NCI-H526 treated with DMSO at 0.1 percent for 48 hours (cell line): ENCODE measurements at regions not wholly inside any gene's neighbourhood (a gene's known extent, or its start where the extent isn't known, plus 50 kb on each side); places are given as distances from the start of the nearest gene placed in this dataset.

Experiments
- DNase-seq: peaks from one replicate; lab custom pipeline; 2025; lab: John Stamatoyannopoulos, UW

DNA sequence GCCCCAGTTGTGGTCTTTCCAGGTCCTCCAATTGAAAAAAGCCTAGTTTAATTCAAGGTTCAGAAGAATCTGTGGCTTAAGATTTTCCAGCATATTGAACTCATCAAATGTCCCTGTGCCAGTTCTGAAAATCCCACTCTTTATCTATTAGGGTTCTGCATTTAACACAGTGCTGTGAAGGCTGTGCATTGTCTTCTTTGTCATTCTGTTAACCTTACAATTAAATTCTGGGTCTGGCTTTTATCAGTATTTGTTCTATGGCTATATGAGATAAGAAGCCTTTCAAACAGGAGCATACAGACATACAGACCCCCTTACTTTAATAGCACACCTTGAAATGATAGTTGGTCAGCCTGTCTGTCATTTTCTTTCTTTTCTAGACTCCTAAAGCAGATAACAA, 362.1 kb upstream of the DACH1 start:
- DNase-seq: no peak

DNA sequence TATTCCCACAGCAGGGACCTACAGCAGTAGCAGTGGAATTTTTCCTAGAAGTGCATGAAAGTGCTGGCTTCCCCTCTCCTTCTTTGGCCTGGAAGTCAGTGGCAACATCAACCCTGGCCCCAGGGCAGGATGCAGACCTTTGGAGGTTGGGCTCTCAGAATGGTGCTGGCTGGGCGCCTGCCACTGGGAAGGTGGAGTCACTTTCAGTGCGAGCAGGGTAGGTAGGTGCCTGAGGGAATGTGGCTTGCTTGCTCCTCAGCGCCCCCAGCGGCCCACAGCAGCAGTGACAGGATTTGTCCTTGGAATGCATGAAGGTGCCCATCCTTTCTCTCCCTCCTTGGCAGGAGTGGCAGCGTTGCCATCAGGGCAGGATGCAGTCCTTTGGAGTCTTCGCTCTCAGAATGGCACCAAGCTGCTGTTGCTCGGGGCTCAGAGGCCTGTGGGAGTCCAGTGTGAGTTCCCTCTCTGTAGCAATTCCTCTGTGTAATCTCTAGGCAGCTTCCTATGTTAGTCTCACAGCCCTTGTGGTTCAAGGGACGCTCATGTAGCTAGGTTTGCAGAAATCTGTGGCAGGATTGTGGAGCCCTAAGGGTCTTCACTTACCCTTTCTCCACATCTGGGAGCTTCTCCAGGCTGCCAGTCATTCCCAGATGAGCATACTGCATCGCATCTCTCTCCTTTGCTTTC, 354.4 kb upstream of the DACH1 start:
- peak; percentile 45 for DNase-seq

DNA sequence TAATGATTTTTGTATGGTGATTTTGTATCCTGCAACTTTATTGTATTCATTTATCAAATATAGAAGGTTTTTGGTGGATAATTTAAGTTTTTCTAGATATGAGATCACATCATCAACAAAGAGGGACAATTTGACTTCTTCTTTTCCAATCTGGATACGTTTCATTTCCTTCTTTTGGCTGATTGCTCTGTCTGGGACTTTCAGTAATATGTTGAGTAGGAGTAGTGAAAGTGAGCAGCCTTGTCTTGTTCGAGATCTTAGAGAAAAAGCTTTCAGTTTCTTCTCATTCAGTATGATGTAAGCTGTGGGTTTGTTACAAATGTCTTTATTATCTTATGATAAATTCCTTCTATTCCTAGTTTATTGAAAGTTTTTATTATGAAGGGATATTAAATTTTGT, 352.0 kb upstream of the DACH1 start:
- no peak for DNase-seq

DNA sequence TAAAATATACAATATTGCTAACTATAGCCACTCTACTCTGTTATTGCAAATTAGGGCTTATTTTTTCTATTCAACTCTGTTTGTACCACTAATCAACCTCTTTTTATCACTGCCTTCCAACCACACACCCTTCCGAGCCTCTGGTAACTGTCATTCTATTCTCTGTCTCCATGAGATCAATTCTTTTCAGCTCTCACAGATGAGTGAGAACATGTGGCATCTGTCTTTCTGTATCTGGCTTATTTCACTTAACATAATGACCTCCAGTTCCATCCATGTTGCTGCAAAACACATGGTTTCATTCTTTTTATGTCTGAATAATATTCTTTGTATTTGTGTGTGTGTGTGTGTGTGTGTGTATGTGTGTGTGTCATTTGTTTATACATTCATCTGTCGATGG, 350.1 kb upstream of the DACH1 start:
- no peak for DNase-seq

DNA sequence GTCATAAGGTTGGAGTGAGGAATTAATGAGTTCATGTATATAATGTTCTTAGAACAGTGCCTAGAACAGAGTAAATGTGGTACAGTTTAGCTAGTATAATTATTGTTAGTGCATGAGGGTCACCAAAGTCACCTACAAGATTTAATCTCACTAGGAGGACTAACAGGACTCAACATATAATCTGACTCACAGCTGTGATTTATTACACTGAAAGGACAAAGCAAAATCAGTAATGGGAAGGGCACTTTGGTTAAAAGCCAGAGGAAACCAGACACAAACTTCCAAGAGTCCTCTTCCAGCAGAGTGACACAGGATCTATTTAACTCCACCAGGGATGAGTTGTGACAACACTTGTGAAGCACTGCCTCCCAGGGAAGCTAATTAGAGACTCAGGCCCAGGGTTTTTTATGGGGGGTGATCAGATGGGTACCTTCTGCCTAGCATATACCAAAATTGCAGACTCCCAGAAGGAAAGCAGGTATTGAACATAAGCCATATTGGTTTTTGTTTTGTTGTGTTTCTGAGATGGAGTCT, 341.2 kb upstream of the DACH1 start:
- DNase-seq: no peak

DNA sequence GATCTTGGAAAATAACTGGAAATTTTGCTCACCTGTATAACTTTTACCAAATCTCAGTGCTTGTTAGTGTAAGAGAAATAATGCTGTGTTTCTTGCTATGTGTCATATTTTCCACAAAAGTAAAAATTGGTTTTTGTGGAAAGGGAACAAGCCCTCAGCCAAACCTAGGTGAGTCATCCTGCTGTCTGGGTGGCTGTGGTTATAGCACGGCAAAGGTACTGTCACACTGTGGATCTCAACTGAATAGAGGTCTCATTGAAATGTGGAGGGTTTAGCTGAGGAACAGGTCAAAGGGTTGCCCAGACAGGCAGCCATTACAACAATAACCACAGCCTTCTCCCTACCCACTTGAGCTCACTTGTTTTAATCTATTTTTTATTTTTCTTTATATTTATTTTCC, 338.8 kb upstream of the DACH1 start:
- no peak for DNase-seq

DNA sequence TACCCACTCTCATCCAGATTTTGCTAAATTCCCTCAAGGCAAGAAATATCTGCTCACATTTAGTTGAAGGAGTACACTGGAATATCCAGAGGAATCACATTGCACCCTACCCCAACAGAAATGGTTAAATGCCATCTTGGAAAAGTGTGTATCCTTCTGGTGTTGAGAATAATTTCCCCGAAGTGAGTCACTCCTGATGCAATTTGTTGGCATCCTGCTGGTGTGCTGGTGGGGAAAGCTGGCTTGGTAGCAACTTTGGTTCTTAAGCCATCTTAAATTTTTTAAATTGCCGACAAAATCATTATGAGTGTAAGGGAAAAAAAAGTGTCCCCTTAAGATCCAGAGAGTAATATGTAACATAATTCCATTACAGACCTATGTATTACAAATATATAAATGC, 337.3 kb upstream of the DACH1 start:
- DNase-seq: no peak

DNA sequence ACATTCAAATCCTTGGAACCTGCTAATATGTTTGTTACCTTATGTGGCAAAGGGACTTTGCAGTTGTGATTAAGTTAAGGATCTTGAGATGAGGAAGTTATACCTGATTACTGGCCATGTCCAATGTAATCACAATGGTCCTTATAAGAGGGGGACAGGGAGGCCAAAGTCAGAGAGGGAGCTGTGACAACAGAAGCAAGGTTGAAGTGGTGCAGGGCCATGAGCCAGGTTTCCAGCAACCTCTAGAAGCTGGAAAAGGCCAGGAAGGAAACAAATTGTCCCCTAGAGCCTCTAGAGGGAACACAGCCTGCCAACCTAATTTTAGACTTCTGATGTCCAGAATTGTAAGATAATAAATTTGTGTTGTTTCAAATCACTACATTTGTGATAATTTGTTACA, 334.7 kb upstream of the DACH1 start:
- no peak for DNase-seq

DNA sequence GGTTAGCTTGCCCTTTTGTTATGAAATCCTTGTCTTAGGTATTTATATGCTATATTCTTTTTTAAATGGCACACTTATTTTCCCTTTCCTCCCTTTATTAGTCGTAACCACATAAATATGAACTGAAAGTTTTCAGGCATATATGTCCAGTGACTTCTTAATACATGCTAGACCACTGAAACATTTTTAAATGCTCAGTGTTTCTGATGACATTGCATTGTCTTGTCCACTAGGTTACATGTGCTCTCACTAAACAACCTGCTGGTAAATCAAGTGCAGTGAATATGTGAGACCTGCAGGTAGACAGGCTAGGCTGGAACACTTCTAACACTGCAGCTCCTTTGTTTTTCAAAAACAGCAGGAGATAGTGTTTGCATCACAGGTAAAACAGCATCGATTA, 332.6 kb upstream of the DACH1 start:
- DNase-seq: no peak

DNA sequence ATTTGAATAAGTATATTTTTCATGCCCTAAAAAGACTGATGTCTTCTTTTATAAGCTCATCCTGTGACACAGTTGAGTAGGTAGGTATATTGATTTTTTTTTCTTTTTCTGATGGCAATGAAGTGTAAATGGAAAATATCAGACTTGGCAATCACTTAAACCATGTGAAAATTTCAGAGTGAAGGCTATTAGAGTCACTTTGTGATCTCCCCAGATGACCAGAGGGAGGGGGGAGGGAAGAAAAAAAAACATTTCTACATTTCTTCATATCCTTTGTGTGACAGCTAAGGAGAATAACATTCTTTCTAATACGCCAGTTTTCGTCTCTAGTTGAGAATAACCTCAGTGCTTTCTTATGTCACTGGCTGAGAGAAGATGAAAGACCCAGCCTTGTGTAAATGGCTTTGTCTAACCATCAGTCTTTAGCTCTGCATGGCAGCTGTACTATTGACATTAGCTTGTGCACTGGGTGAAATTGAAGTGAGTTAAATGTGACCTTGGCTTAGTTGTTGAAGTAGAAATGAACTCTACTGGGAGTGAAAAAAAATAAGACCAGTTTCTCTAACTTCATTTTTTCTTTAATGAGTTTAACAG, 332.1 kb upstream of the DACH1 start:
- DNase-seq: no peak

DNA sequence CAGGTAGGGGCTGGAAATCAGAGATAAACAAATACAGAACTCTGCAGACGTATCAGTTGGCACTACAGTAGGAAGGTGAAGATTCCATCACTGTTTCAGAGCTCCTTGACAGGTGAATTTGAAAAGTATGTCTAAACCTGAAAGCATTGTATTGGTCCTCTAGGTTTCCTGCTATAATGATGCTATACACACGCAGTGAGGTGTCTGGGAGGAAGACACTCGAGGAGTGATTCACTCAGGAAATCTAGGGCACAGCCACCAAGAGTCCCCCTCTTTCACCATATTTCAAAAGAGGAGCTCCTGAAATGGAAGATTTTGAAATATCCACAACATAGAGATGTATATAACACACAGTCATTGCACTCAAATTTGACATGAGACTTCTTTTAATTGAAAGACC, 331.0 kb upstream of the DACH1 start:
- no peak for DNase-seq

DNA sequence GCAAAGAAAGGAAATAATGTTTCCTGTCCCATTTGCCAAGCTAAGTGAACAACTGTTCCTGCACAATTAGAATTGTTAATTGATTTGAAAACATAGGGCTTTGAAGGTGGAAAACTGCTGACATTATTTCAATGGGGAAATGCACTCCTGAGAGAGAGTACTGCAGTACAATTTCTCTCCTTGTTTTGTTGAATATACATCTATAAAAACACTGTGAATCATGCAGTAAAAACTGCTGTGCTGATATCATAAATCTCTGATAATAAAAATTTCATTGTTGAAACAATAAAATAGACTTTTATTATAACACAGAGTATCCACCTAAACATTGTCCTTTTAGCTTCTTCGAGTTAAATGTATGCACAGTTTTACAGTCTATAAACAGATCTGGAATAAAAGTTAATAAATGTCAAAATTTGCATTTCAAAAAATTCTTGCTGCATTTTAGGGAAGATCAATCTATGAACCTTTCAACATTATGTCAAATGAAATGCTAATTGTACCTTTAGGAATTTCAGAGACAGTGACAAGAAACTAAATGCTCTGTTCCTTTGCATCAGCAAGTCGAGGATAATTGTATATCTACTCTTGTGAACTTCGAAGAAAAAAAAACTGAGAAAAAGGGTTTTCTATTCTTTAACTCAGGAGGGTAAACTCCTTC, 328.2 kb upstream of the DACH1 start:
- no peak for DNase-seq

DNA sequence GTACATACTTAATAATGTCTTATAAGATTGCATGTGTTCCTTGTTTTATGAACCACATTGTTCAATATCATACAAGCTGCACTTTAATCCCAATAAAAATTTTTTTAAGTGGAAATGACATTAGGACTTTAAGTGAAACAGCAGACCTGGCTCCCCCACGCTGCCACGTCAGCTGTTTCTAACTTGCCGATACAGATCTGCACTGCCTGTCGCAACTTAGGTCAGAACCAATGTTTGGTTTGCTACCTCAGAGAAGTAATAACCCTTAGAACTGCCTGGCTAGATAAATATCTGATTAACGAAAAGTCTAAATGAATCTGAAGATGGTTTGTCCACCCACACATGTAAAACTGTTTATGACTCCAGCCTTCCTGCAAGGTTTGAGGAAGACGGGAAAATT, 327.5 kb upstream of the DACH1 start:
- DNase-seq: no peak

DNA sequence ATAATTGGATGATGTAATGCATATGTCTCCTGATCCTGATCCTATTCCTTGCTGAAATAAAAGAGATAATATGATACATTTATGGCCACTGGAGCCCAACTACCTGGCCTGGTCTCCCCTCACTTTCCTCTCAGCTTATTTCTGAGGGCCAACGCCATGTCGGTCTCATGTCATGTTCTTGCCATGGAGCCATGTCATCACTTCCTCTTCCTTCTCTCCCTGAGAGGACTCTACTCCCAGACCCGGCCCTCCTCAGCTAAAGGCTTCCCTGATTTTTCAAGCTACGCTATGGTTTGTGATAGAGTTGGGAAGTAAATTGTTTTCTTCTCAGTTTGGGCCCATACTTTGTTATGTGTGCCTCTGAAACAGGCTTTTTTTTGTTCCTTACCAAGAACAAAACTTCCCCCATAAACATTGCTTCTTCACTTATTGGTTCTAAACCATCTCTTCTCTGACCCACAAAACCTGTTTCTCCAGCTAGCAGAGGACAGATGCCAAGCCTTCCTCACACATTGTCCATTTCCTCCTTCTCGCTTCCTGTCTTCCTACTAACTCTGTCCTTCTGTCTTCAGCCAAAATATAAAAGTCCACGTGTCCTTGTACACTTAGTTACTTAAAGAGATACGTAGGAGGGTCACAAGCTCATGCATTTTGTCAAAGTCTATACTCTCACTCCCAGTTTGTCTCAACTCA, 319.9 kb upstream of the DACH1 start:
- no peak for DNase-seq

DNA sequence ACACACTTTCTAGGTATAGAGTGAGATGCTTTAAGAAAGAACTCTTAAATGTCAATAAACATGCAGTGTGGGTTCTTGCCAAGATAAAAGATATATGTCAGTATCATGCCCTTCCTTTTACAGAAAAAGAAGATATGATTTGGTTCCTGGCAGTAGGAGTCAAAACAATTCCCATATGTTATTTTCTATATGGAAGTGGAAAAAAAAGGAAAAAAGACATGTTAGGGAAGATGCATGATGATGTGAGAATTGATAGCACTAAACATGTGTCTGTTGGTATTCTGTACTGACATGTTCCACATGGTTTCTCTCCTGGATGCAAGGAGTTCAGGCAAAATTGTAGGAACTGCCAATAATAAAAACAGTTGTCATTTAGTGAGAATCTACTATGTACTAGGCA, 318.8 kb upstream of the DACH1 start:
- DNase-seq: no peak

DNA sequence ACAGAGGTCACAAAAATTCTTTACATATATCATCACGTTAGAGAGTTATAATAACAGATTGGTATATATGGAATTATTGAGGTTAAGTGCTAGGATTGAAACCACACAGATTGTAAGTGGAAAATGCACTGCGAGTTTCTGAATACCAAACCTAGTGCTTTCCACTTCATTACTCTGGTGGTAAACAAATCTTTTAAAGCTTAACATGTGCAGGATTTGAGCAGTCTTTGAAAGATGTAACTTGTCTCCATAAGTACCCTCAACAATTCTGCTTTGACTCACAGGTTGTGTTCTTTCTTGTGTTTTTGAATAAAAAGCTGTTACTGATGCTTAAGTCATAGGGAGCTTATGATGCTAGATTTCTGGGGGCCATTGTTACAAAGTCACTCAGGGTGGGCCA, 314.7 kb upstream of the DACH1 start:
- no peak for DNase-seq

DNA sequence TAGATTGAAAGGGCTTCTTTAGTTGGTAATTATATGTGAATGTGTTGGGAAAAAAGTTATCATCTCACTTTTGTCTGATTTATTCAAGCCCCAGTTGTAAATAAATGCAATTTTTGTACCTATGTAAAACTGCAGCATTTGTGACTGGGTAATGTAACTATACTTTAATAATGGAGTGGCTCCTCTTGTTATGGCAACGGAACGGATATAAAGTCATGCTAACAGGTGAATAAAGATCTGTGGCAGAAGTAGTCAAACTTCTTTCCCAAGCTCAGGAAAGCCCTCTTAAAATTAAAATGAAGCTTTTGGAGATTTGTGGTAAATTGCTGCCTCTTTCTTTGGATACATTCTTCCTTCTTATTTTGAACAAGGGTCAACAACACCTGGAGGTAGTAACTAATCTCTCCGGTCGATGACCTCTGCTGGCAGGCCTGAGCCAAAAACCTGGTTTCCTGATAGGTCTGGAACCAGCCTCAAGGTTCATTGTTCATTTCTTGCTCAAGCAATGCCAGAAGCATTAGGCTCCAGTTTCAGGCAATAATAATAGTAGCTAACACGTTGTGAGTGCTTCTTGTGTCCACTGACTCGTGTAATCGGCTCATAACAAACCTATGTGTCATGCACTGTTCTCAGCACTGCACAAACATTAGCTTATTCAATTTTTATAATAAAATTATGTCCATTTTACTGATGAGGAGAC, 313.4 kb upstream of the DACH1 start:
- no peak for DNase-seq

DNA sequence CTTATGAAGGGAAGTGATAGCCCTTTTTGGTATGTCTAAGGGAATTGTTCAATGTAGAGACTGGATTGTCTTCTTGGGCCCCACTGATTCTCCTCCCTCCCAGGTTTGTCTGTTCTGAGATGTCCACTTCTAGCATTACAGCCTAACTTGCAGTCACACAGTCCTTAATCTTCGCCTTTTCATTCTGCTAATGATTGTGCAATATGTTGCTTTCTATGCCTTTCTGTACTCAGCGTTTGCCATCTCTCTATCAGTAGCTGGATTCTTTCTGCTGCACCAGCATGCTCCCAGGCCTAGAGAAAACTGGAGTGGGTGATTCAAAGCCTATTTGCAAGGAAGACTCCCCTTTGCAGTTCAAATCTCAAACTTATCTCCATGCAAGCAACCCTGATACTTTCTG, 307.5 kb upstream of the DACH1 start:
- DNase-seq: no peak

DNA sequence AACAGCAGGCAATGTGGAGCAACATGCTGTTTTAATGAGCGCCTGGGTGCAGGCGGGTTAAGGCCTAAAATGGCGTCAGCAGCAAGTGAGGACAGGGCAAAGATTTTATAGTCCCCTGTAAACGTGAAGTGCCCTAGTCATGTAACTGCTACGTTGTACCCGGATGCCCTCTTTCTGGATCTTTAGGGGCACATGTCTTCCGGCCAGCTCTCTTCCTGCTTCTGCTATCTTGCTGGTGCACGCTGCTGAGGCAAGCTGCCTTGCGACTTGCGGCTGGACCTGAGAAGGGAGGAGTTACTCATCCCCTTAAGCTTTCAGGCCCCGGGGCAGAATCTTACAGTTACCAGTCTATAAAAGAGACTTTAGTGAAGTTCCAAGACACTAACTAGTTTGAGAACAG, 303.6 kb upstream of the DACH1 start:
- no peak for DNase-seq

DNA sequence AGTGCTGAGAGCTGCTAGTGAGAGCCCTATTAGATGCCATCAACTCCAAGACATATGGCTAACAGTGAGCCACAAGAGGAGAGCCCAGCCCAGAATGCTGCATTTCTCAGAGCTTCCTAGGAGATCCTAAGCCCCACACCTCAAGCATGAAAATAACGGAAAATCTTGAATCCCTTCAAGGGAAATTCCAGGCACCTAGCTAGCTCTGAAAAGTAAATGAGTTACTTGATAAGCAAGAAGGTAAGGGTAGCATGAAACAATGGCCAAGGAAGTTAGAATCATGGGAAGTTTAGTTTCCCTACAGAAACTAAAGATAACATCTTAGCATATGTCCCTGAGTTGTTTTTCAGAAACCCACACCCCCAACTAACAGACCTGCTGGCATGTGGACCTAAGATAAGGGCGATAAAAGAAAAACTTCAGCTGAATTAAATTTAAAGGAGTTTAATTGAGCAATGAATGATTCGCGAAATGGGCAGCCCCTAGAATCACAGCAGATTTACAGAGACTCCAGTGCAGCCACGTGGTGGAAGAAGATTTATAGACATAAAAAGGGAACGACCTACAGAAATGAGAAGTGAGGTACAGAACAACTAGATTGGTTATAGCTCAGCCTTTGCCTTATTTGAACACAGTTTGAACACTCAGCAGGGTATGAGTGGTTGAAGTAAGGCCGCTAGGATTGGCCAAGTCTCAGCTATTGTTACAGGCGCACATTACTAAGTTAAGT, 301.3 kb upstream of the DACH1 start:
- DNase-seq: no peak

DNA sequence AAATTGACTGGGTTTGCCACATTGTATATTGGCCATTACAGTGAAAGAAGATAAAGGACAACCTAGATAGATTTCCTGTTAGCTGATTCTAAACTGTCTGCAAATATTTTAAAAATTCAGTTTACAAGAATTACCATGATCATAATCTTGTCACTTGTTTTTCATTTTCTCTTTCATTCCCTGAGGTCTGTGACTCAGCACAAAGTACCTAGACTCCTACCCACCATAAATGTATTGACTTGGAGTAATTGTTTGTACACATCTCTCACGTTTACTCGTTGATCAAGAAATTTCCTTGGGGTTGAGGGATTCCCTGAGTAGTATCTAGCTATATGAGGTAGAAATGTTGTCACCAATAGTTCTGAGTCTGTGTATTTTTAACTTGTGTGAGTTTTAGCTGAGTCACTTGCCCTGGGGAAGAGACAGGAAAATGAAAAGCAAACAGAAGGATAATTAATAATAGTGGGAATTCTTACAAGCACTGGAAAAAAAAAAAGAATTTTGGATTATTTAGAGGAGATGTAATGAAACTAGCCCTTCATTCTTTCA, 299.2 kb upstream of the DACH1 start:
- no peak for DNase-seq
